LoVo (cell line): ENCODE measurements at regions not wholly inside any gene's neighbourhood (a gene's known extent, or its start where the extent isn't known, plus 50 kb on each side); places are given as distances from the start of the nearest gene placed in this dataset.
A peak's percentile ranks its signal among the peaks of the same experiment; 100 is the strongest.

ENCODE experiments used
- DNase-seq: peaks from one replicate; pipeline ENCODE4 v3.0.0-alpha.2; 2016; ENCODE audit warnings: low spot score

GRCh38 chr2:234438305-234438977 is 58.4 kb downstream of the ARL4C start:
- DNase-seq = no peak

- DNase-seq = no peak
These were observed 59.1 kb downstream of the ARL4C start for GRCh38 chr2:234437642-234438304.

GRCh38 chr2:234436482-234436837 is 60.4 kb downstream of the ARL4C start:
- DNase-seq = no peak

GRCh38 chr2:234435836-234436481 is 60.9 kb downstream of the ARL4C start:
- no peak for DNase-seq

GRCh38 chr2:234433201-234433600 is 63.7 kb downstream of the ARL4C start:
- no peak for DNase-seq

- no peak for DNase-seq
These were observed 66.0 kb downstream of the ARL4C start for GRCh38 chr2:234430871-234431270.

- no peak for DNase-seq
These were observed 67.6 kb downstream of the ARL4C start for GRCh38 chr2:234429265-234429664.

- peak; percentile 63 for DNase-seq
These were observed 69.5 kb downstream of the ARL4C start for GRCh38 chr2:234427081-234428061.

GRCh38 chr2:234426616-234427015 is 70.3 kb downstream of the ARL4C start:
- DNase-seq = no peak

GRCh38 chr2:234425639-234426603 is 71.0 kb downstream of the ARL4C start:
- DNase-seq = peak; percentile 78

- DNase-seq = no peak
These were observed 73.0 kb downstream of the ARL4C start for GRCh38 chr2:234423884-234424283.

GRCh38 chr2:234422981-234423431 is 73.9 kb downstream of the ARL4C start:
- DNase-seq = no peak

- peak; percentile 94 for DNase-seq
These were observed 74.6 kb downstream of the ARL4C start for GRCh38 chr2:234422273-234422732.

- no peak for DNase-seq
These were observed 76.5 kb downstream of the ARL4C start for GRCh38 chr2:234420408-234420807.

- DNase-seq = no peak
These were observed 77.2 kb downstream of the ARL4C start for GRCh38 chr2:234419726-234420125.

- peak; percentile 55 for DNase-seq
These were observed 81.2 kb downstream of the ARL4C start for GRCh38 chr2:234415706-234416105.

GRCh38 chr2:234414596-234414995 is 82.3 kb downstream of the ARL4C start:
- peak; percentile 64 for DNase-seq

GRCh38 chr2:234412726-234413125 is 84.2 kb downstream of the ARL4C start:
- peak; percentile 91 for DNase-seq

- DNase-seq = no peak
These were observed 85.1 kb downstream of the ARL4C start for GRCh38 chr2:234411793-234412192.

- no peak for DNase-seq
These were observed 86.4 kb downstream of the ARL4C start for GRCh38 chr2:234410526-234410925.

GRCh38 chr2:234409590-234409989 is 87.3 kb downstream of the ARL4C start:
- no peak for DNase-seq
